Smooth muscle cell (in vitro differentiated cells): ENCODE measurements at regions not wholly inside any gene's neighbourhood (a gene's known extent, or its start where the extent isn't known, plus 50 kb on each side); places are given as distances from the start of the nearest gene placed in this dataset.

Experiments used
- DNase-seq: peaks from one replicate; lab custom pipeline; 2025; ENCODE audit not compliant: unreplicated experiment; lab: John Stamatoyannopoulos, UW
- H2AFZ ChIP-seq: fragments of 200-600 bp; sonication (generic); 2 replicates; pipeline ENCODE4 v1.6.0; 2016; ENCODE audit warnings: antibody characterized with exemption, low read depth, mild to moderate bottlenecking
- H3F3A ChIP-seq: fragments of 200-600 bp; sonication (generic); 2 replicates; pipeline ENCODE4 v1.6.0; 2017; ENCODE audit warnings: antibody characterized with exemption, low read depth
- H3K27ac ChIP-seq: fragments of 200-600 bp; sonication (generic); 2 replicates; pipeline ENCODE4 v1.5.1; 2016; ENCODE audit warnings: low read depth, mild to moderate bottlenecking
- H3K27me3 ChIP-seq: fragments of 200-600 bp; sonication (generic); 2 replicates; pipeline ENCODE4 v1.6.1; 2016; ENCODE audit warnings: low read depth, mild to moderate bottlenecking
- H3K36me3 ChIP-seq: fragments of 200-600 bp; sonication (generic); 2 replicates; pipeline ENCODE4 v1.5.1; 2016; ENCODE audit warnings: low read depth
- H3K4me1 ChIP-seq: fragments of 200-600 bp; sonication (generic); 2 replicates; pipeline ENCODE4 v1.5.1; 2016; ENCODE audit warnings: low read depth
- H3K4me2 ChIP-seq: fragments of 200-600 bp; sonication (generic); 2 replicates; pipeline ENCODE4 v1.6.0; 2016; ENCODE audit warnings: mild to moderate bottlenecking
- H3K4me3 ChIP-seq: fragments of 200-600 bp; sonication (generic); 2 replicates; pipeline ENCODE4 v1.5.1; 2016; ENCODE audit warnings: mild to moderate bottlenecking
- H3K79me2 ChIP-seq: fragments of 200-600 bp; sonication (generic); 2 replicates; pipeline ENCODE4 v1.6.0; 2016; ENCODE audit warnings: low read depth, mild to moderate bottlenecking
- H3K9ac ChIP-seq: fragments of 200-600 bp; sonication (generic); 2 replicates; pipeline ENCODE4 v1.6.0; 2016; ENCODE audit warnings: low read depth
- H3K9me3 ChIP-seq: fragments of 200-600 bp; sonication (generic); replicated peaks from 2 replicates; pipeline ENCODE4 v1.5.1; 2016; ENCODE audit warnings: low read depth
- H4K20me1 ChIP-seq: fragments of 200-600 bp; sonication (generic); 2 replicates; pipeline ENCODE4 v1.6.0; 2016; ENCODE audit warnings: low read depth
- WGBS: methylation state at CpG from one replicate; pipeline ENCODE4 v1.1.7; 2016; ENCODE audit warnings: low lambda C conversion rate; 5-methylcytosine and 5-hydroxymethylcytosine counted together
- TF ChIP-seq, protein P1 (sequence below): fragments of 200-600 bp; sonication (generic); IDR thresholded peaks from 2 replicates; pipeline ENCODE4 v1.5.1; 2017; ENCODE audit warnings: borderline replicate concordance, mild to moderate bottlenecking, antibody characterized with exemption; ENCODE audit not compliant: insufficient read depth, poor library complexity, severe bottlenecking

GRCh38 chr12:77682488-77682887 lies 148.2 kb upstream of the NAV3 start:
- Histone ChIP-seq H3K9ac (no peak overlapping the region), H3K79me2 (no peaks in the 10 kb centered on the region), H3K36me3 (no peaks in the 10 kb centered on the region), H2AFZ (no peak overlapping the region), H3K27me3 (no peaks in the 10 kb centered on the region), H3K4me1 (peaks cover 9% of the 10 kb centered on the region), H4K20me1 (no peaks in the 10 kb centered on the region), H3K9me3 (no peaks in the 10 kb centered on the region), H3K4me3 (no peak overlapping the region), H3K4me2 (no peak overlapping the region), H3F3A (no peaks in the 10 kb centered on the region), H3K27ac (no peak overlapping the region)
- no peak for DNase-seq
- TF ChIP-seq, protein P1, sequence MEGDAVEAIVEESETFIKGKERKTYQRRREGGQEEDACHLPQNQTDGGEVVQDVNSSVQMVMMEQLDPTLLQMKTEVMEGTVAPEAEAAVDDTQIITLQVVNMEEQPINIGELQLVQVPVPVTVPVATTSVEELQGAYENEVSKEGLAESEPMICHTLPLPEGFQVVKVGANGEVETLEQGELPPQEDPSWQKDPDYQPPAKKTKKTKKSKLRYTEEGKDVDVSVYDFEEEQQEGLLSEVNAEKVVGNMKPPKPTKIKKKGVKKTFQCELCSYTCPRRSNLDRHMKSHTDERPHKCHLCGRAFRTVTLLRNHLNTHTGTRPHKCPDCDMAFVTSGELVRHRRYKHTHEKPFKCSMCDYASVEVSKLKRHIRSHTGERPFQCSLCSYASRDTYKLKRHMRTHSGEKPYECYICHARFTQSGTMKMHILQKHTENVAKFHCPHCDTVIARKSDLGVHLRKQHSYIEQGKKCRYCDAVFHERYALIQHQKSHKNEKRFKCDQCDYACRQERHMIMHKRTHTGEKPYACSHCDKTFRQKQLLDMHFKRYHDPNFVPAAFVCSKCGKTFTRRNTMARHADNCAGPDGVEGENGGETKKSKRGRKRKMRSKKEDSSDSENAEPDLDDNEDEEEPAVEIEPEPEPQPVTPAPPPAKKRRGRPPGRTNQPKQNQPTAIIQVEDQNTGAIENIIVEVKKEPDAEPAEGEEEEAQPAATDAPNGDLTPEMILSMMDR: no peak

DNA sequence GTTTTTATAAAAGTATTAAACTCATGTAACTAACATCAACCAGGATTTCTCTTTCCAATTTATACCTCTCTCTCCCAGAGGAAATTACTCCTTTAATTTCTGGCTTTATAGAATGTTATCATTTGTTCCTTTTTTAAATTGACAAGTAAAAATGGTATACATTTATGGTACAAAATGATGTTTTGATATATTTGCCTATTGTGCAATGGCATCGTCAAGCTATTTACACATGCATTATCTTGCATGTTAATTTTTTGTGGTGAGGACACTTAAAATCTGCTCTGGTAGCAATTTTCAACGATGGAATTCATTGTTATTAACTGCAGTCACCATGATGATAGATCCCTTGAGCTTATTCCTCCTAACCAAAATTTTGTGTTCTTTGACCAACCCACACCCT lies 149.0 kb upstream of the NAV3 start:
- H3K4me2 ChIP-seq: no peak overlapping the region
- H3K9ac ChIP-seq: no peak overlapping the region
- H2AFZ ChIP-seq: no peak overlapping the region
- no peaks in the 10 kb centered on the region for H4K20me1 ChIP-seq
- no peak overlapping the region for H3K27ac ChIP-seq
- no peaks in the 10 kb centered on the region for H3K36me3 ChIP-seq
- no peak overlapping the region for H3K4me3 ChIP-seq
- no peaks in the 10 kb centered on the region for H3K79me2 ChIP-seq
- TF ChIP-seq, protein P1: no peak
- no peak for DNase-seq
- H3K4me1 ChIP-seq: peaks cover 9% of the 10 kb centered on the region
- H3F3A ChIP-seq: no peaks in the 10 kb centered on the region
- WGBS: 92% methylated on average over 2 of the region's 2 CpGs
- no peaks in the 10 kb centered on the region for H3K27me3 ChIP-seq
- no peaks in the 10 kb centered on the region for H3K9me3 ChIP-seq

- H3K27ac ChIP-seq: no peak overlapping the region
- TF ChIP-seq, protein P1: no peak
- no peak overlapping the region for H3K4me2 ChIP-seq
- no peaks in the 10 kb centered on the region for H4K20me1 ChIP-seq
- H2AFZ ChIP-seq: no peak overlapping the region
- H3K79me2 ChIP-seq: no peaks in the 10 kb centered on the region
- H3F3A ChIP-seq: no peaks in the 10 kb centered on the region
- peaks cover 6% of the 10 kb centered on the region for H3K4me1 ChIP-seq
- no peaks in the 10 kb centered on the region for H3K36me3 ChIP-seq
- no peaks in the 10 kb centered on the region for H3K9me3 ChIP-seq
- no peak overlapping the region for H3K4me3 ChIP-seq
- DNase-seq: no peak
- no peaks in the 10 kb centered on the region for H3K27me3 ChIP-seq
- WGBS: 70% methylated on average over 8 of the region's 8 CpGs
- no peak overlapping the region for H3K9ac ChIP-seq
These were observed 151.0 kb upstream of the NAV3 start for GRCh38 chr12:77679686-77680085.

DNA sequence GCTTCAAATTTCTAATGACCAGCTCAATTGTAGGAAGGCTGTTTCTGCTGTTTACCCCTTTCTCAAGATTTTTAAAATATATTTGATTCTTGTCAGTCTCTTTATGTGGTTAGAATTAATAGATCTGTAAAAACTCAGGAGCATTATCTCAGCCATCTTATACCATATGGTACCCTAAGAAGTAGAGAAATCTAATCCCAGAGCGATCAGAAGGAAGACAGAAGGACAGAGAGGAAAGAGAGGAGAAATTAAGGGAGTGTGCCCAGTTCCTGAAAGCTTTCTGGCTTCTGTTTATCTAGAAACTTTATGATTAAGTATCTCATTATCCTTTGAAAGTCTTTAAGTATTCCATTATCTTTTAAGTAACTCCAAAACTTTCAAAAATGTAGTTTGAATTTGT lies 152.1 kb upstream of the NAV3 start:
- H3K4me2 ChIP-seq: peak overlapping the region; percentile 19
- H3K36me3 ChIP-seq: no peaks in the 10 kb centered on the region
- no peaks in the 10 kb centered on the region for H4K20me1 ChIP-seq
- H3K79me2 ChIP-seq: no peaks in the 10 kb centered on the region
- no peak overlapping the region for H2AFZ ChIP-seq
- H3K27ac ChIP-seq: peak overlapping the region; percentile 2
- WGBS: 72% methylated on average over 1 of the region's 1 CpG
- H3K4me3 ChIP-seq: no peak overlapping the region
- H3K9ac ChIP-seq: no peak overlapping the region
- TF ChIP-seq, protein P1: no peak
- H3K4me1 ChIP-seq: peaks cover 2% of the 10 kb centered on the region
- DNase-seq: no peak
- no peaks in the 10 kb centered on the region for H3F3A ChIP-seq
- no peaks in the 10 kb centered on the region for H3K27me3 ChIP-seq
- H3K9me3 ChIP-seq: no peaks in the 10 kb centered on the region
